ENCODE measurements at regions not wholly inside any gene's neighbourhood (a gene's known extent, or its start where the extent isn't known, plus 50 kb on each side); places are given as distances from the start of the nearest gene placed in this dataset.

DNA sequence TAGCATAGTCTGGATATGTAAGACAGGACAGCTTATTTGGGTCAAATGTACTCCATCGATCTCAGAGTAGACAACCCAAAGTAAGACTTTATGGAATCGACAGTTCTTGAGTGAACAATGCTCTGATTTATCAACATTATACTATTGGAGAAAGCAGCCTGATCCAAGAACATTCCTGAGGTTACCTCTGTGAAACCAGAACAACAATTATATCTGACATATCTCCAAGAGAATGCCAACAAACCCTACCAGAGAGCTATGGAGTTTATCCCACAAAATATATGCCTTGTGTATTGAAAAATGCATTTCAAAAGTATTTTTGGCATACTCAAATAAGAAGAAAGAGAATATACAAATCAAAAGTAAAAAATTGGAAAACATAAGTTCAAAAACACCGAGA lies 1985.9 kb downstream of the EFNA5 start:
- intact Hi-C loops (cut with micrococcal nuclease) = no loop called here
- H3K36me3 ChIP-seq = no peaks in the 10 kb centered on the region
- H3K4me3 ChIP-seq = no peak overlapping the region
- no peak for DNase-seq
- H3K4me1 ChIP-seq = no peaks in the 10 kb centered on the region
- no peak overlapping the region for H3K27ac ChIP-seq (replicated peaks)
- H3K9me3 ChIP-seq (replicated peaks) = no peaks in the 10 kb centered on the region
- H3K27me3 ChIP-seq (ENCODE audit: low read depth) = no peaks in the 10 kb centered on the region
- TF ChIP-seq, protein P1, sequence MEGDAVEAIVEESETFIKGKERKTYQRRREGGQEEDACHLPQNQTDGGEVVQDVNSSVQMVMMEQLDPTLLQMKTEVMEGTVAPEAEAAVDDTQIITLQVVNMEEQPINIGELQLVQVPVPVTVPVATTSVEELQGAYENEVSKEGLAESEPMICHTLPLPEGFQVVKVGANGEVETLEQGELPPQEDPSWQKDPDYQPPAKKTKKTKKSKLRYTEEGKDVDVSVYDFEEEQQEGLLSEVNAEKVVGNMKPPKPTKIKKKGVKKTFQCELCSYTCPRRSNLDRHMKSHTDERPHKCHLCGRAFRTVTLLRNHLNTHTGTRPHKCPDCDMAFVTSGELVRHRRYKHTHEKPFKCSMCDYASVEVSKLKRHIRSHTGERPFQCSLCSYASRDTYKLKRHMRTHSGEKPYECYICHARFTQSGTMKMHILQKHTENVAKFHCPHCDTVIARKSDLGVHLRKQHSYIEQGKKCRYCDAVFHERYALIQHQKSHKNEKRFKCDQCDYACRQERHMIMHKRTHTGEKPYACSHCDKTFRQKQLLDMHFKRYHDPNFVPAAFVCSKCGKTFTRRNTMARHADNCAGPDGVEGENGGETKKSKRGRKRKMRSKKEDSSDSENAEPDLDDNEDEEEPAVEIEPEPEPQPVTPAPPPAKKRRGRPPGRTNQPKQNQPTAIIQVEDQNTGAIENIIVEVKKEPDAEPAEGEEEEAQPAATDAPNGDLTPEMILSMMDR (IDR thresholded peaks at IDR 0.05; ENCODE audit: borderline replicate concordance) = no peak

DNA sequence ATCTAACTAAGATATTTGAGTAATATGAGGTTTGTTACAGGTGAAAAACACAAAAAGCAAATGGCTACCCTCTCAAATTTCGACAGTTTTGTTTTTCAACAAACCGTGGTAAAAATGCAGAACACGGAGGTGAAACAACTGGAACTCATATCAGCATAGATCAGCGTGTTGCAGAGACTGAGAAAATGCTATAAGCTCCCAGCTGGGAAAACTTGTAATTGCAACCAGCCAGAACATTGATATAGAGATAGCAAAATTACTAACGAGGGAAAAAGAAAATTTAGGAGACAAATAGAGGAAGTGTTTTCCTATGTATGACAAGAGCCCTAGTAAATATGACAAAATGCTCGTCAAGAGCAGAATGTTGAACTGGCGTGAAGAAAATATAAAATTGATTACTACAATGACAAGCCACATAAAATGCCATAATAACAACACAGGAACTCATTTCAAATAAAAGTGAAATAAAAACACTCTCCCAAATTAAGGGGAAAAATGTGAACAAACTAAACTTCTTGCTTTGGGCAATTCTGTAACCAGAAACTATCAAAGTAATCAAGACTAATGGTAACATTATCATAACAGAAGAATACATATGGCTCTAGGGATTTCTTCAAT lies 1989.8 kb downstream of the EFNA5 start:
- no peaks in the 10 kb centered on the region for H3K4me1 ChIP-seq
- DNase-seq = no peak
- intact Hi-C loops (cut with micrococcal nuclease) = no loop called here
- no peaks in the 10 kb centered on the region for H3K27me3 ChIP-seq (ENCODE audit: low read depth)
- TF ChIP-seq, protein P1 (IDR thresholded peaks at IDR 0.05; ENCODE audit: borderline replicate concordance) = no peak
- no peak overlapping the region for H3K27ac ChIP-seq (replicated peaks)
- no peak overlapping the region for H3K4me3 ChIP-seq
- H3K36me3 ChIP-seq = no peaks in the 10 kb centered on the region
- H3K9me3 ChIP-seq (replicated peaks) = no peaks in the 10 kb centered on the region

DNA sequence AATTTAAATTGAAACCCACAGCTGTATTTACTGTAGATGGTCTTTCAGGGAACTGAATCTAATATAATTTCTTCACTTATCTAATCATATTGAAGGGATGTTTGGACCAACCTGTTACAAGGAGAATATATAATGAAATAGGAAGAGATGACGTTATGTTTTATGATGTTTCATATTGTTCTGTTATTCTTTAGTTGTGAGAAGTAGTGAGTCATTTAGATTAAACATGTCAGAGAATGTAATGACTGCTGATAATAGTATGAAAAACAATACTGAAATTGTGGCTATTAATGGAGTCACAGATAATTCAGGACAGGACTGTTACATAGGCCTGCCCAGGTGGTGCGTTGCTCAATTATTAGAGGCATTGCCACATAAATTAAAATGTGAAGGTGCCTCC lies 1993.4 kb downstream of the EFNA5 start:
- no peak overlapping the region for H3K27ac ChIP-seq (replicated peaks)
- intact Hi-C loops (cut with micrococcal nuclease) = no loop called here
- no peak for DNase-seq
- no peaks in the 10 kb centered on the region for H3K4me1 ChIP-seq
- no peaks in the 10 kb centered on the region for H3K27me3 ChIP-seq (ENCODE audit: low read depth)
- H3K4me3 ChIP-seq = no peak overlapping the region
- no peaks in the 10 kb centered on the region for H3K9me3 ChIP-seq (replicated peaks)
- H3K36me3 ChIP-seq = no peaks in the 10 kb centered on the region
- TF ChIP-seq, protein P1 (IDR thresholded peaks at IDR 0.05; ENCODE audit: borderline replicate concordance) = no peak

DNA sequence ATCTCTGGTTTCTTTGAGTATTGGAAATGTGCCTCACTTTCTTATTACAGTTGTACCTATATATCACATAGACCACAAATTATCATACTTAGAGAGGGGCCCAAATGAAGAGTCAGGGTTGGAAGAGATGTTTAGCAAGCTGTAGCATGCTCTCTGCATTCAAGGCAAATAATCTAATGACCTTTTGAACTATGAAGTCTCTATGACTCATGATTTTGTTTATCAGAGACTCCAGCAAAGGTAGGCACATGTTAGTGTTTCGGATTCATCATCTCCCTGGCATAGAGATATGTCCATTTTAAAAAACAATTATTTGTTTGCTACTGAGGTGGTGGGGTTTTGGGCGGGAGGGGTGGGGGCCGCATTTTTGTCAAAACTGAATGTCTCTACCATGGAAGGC lies 2000.1 kb downstream of the EFNA5 start:
- TF ChIP-seq, protein P1 (IDR thresholded peaks at IDR 0.05; ENCODE audit: borderline replicate concordance) = no peak
- H3K27me3 ChIP-seq (ENCODE audit: low read depth) = no peaks in the 10 kb centered on the region

DNA sequence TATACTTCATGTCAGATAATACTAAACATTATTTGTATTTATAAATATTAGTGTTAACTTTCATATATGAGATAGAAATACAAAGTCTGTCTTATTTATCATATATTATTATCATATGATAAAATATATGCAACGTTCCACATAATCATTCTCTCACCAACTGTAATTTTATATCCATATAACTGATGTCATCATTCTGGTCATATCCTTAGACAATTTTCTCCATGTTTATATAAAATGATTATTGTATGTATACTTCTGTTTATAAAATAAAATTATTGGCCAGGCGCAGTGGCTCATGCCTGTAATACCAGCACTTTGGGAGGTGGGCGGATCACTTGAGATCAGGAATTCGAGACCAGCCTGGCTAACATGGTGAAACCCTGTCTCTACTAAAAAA lies 2007.1 kb downstream of the EFNA5 start:
- DNase-seq = no peak
- H3K4me1 ChIP-seq = no peaks in the 10 kb centered on the region
- intact Hi-C loops (cut with micrococcal nuclease) = no loop called here
- peaks cover 20% of the 10 kb centered on the region for H3K9me3 ChIP-seq (replicated peaks)
- H3K27ac ChIP-seq (replicated peaks) = no peak overlapping the region
- H3K4me3 ChIP-seq = no peak overlapping the region
- no peaks in the 10 kb centered on the region for H3K36me3 ChIP-seq
- TF ChIP-seq, protein P1 (IDR thresholded peaks at IDR 0.05; ENCODE audit: borderline replicate concordance) = no peak
- H3K27me3 ChIP-seq (ENCODE audit: low read depth) = no peaks in the 10 kb centered on the region

More for the DNA sequence above, 2000.1 kb downstream of the EFNA5 start:
- peaks cover 15% of the 10 kb centered on the region for H3K9me3 ChIP-seq (replicated peaks)
- H3K36me3 ChIP-seq = no peaks in the 10 kb centered on the region
- no peak overlapping the region for H3K27ac ChIP-seq (replicated peaks)
- no peaks in the 10 kb centered on the region for H3K4me1 ChIP-seq
- DNase-seq = no peak
- H3K4me3 ChIP-seq = no peak overlapping the region
- intact Hi-C loops (cut with micrococcal nuclease) = no loop called here

Measured in left ventricle myocardium inferior (tissue), 1 donor.